GM12873 (cell line): ENCODE measurements at regions not wholly inside any gene's neighbourhood (a gene's known extent, or its start where the extent isn't known, plus 50 kb on each side); places are given as distances from the start of the nearest gene placed in this dataset.

ENCODE experiments used
- TF ChIP-seq, protein P1 (sequence below): IDR thresholded peaks from 2 replicates; pipeline ENCODE4 v1.5.1; 2012; ENCODE audit warnings: low read depth, mild to moderate bottlenecking, moderate library complexity, low read length, control low read depth; ENCODE audit not compliant: insufficient read depth; ENCODE audit errors: missing control alignments

DNA sequence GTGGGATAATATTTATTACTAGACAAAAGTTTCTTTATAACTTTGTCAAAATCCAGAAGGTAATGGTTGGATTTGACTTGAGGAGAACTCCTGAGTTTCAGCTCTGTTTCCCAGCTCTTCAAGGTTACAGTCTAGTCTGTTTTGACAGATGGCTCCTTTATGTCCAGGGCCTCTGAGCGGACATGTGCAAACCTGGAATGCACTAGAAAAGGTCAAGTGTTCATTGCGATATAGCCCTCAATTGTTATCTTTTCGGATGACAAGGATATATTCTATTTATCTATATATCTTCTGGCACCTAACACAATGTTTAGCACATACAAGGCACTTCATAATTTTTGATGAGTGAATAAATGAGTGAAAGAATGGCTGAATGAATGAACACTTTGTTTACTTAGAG is 513.2 kb upstream of the GOLIM4 start:
- TF ChIP-seq, protein P1, sequence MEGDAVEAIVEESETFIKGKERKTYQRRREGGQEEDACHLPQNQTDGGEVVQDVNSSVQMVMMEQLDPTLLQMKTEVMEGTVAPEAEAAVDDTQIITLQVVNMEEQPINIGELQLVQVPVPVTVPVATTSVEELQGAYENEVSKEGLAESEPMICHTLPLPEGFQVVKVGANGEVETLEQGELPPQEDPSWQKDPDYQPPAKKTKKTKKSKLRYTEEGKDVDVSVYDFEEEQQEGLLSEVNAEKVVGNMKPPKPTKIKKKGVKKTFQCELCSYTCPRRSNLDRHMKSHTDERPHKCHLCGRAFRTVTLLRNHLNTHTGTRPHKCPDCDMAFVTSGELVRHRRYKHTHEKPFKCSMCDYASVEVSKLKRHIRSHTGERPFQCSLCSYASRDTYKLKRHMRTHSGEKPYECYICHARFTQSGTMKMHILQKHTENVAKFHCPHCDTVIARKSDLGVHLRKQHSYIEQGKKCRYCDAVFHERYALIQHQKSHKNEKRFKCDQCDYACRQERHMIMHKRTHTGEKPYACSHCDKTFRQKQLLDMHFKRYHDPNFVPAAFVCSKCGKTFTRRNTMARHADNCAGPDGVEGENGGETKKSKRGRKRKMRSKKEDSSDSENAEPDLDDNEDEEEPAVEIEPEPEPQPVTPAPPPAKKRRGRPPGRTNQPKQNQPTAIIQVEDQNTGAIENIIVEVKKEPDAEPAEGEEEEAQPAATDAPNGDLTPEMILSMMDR, result no peak

DNA sequence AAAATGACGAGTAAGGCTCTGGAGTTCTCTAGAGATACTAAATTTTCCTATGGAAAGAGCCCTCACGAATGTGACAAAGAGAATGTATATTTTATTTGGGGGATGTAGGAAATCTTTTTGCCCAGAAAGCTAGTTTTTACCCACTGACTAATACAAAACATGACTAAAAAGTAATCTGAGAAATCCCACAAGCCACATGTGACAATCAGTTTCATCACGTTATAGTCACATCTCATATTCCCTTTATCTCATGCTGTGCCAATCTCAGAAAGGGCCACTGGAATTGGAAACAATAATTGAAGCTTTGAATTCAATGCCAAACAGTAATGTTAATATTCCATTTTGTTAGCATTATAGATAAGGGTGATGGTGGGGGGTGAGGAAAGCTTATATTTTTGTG is 509.0 kb upstream of the GOLIM4 start:
- TF ChIP-seq, protein P1, result no peak

DNA sequence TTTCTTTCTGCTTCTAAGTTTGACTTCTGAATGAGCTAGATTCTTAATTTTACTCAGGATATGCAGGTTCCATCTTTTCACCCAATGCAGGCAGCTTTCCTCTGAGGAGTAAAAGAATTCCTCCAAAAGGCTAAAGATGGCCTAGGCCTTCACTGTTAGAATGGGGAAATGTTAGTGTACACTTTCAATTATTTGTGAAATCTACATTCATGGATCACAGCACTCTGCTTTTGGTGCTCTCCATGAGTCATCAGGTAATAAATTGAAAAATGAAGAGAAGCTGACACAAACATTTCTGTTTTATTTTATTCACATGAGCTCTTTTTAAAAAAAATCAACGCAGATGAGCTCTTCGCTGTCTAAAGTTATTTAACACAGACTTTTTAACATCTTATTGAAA is 502.5 kb upstream of the GOLIM4 start:
- TF ChIP-seq, protein P1, result no peak

DNA sequence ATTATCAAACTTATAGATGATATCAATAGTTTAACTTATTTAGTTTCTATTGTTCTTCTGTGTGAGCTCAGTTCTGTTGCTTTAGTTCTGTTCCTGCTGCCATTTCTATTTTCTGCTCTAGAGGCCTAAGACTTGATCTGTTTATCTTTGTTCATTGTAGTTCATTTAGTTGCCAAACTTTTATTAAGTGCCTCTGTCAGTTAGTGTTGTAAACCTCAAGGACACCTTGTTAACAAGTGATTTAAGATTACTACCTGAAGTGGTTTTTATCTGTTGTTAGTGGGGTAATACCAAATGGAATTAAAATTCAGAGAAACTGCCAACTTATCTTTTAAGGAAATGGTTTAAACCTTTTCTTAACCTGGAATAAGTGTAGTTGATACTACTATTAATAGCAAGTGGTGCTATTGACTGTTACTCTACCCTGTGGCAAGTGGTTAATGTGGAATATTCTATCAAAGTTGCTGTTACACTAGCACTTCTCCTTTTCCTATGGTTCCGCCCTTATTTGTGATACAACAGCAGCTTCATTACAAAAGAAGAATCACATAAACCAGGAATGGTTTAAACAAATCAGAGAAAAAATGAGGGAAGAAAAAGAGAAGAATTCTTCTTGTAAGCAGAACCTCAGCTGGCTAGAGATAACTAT is 500.6 kb upstream of the GOLIM4 start:
- TF ChIP-seq, protein P1, result no peak

DNA sequence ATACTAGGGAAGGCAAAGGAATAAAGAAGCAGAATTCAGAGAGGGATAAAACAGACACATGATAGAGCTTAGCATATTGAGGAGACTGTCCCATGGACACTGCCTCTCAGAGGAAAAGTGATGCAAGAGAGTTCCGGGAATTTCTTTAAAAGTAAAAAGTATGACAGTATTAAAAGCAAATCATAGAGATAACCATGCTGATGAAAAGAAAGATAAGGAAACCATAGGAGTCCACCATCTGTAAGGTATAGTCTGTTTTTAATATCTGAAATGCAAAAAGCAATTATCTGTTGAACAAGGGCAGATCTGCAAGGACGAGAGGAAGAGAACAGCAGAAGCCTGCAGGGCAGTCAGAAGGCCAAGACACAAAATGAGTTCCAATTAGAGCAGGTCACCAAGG is 495.9 kb upstream of the GOLIM4 start:
- TF ChIP-seq, protein P1, result no peak

DNA sequence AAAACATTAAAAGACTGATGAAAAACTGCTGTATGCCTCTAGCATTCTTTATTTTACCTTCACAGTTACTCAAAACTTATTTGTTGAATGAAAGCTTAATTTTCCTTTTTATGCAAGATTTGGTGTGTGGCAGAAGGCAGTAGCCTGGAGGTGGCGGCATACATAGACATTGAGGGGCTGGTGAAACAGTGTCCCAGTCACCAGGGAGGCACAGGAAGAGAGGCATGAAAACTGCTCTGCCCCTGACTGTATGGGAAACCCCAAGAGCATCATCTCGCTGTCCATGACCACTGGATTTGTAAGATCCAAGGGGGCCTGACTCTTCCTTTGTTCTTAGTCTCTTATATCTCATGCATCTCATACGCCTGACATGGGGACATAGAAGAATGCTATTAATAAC is 493.7 kb upstream of the GOLIM4 start:
- TF ChIP-seq, protein P1, result no peak

DNA sequence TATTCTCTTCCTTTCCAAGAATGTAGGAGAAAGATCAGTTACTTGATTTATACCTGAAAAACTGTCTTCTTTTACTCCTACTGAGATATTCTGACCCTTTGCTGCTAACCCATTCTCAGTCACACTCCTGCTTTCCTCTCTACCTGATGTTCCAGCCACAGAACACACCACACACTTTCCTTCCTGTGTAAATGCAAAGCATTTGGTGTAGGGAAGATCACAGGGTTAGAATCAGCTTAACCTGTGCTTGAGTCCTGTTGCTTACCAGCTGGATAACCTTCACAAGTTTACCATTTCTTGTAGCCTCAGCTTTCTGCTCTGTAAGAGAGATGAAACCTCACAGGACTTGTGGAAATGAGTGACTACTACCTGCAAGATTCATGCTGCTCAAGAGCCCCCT is 489.8 kb upstream of the GOLIM4 start:
- TF ChIP-seq, protein P1, result no peak
